HepG2 (cell line): ENCODE measurements at regions not wholly inside any gene's neighbourhood (a gene's known extent, or its start where the extent isn't known, plus 50 kb on each side); places are given as distances from the start of the nearest gene placed in this dataset.

Source experiments
- ATAC-seq: fragments of 200-7000 bp; cut with Tn5 transposase; 3 replicates; pipeline ENCODE4 v1.9.1; 2020; ENCODE audit warnings: mild to moderate bottlenecking, moderate library complexity
- BruUV-seq: library from RNA; stranded (reverse); fragments of 400-500 nt; replicated peaks from 2 replicates; lab custom pipeline; 2021; lab: Mats Ljungman, UMichigan
- CTCF ChIA-PET: fragments of 300-600 bp; formaldehyde crosslinking; extraction: SDS; loops from one replicate; lab custom pipeline; 2021; ENCODE audit warnings: low total read pairs, inconsistent platforms, low intra/inter-chr PET ratio; lab: Yijun Ruan, JAX
- POLR2A ChIA-PET: fragments of 350-600 bp; sonication (Branson Sonifier 250); formaldehyde crosslinking; loops from one replicate; lab custom pipeline; 2020; ENCODE audit warnings: antibody characterized with exemption, inconsistent platforms; lab: Yijun Ruan, JAX
- DNase-seq: peaks from one replicate; pipeline ENCODE4 v3.0.0-alpha.2; 2015; ENCODE audit warnings: low spot score
- FAIRE-seq: peaks from 3 replicates; lab custom pipeline; 2011; peaks lifted over from hg19 to GRCh38; lab: Jason Lieb, UNC
- H2AFZ ChIP-seq: one replicate; pipeline ENCODE4 v1.6.1; 2011; ENCODE audit warnings: low read length, inconsistent platforms
- H3K27ac ChIP-seq: fragments of 300-600 bp; 3 replicates; pipeline ENCODE4 v1.8.0; 2011; ENCODE audit warnings: mixed run types, mild to moderate bottlenecking, mixed read lengths, low read length, inconsistent platforms; ENCODE audit not compliant: insufficient read depth; ENCODE audit errors: extremely low read length
- H3K27me3 ChIP-seq, 2 experiments: fragments of 200-600 bp in 1 of 2; 2 replicates in 1 of 2; 3 replicates in 1 of 2; pipeline versions ENCODE4 v1.6.0 to v1.8.0; 2011; ENCODE audit warnings: low read length in 2 of 2, mild to moderate bottlenecking in 2 of 2, moderate library complexity in 2 of 2, inconsistent platforms in 1 of 2; ENCODE audit not compliant: insufficient read depth in 2 of 2, control insufficient read depth in 1 of 2
- H3K36me3 ChIP-seq, 2 experiments: fragments of 200-600 bp in 1 of 2; replicated peaks in 1 of 2; 2 replicates in 1 of 2; 3 replicates in 1 of 2; pipeline versions ENCODE4 v1.5.1 to v1.8.0; 2011; ENCODE audit warnings: low read length in 2 of 2, inconsistent platforms in 1 of 2; ENCODE audit not compliant: insufficient read depth in 2 of 2, control insufficient read depth in 1 of 2
- H3K4me1 ChIP-seq: 2 replicates; pipeline ENCODE4 v1.5.1; 2012; ENCODE audit warnings: low read length, inconsistent platforms; ENCODE audit not compliant: insufficient read depth
- H3K4me2 ChIP-seq: 2 replicates; pipeline ENCODE4 v1.6.0; 2011; ENCODE audit warnings: low read depth, low read length, inconsistent platforms
- H3K4me3 ChIP-seq, 3 experiments: fragments of 200-600 bp in 1 of 3; sonication (generic), shearing (Covaris generic) in 1 of 3; replicated peaks in 1 of 3; 2 replicates each; pipeline ENCODE4 v1.5.1; 2011 to 2016; ENCODE audit warnings: low read length in 3 of 3, inconsistent platforms in 2 of 3, low read depth in 2 of 3, mild to moderate bottlenecking in 2 of 3, control low read depth in 1 of 3, mixed read lengths in 1 of 3; ENCODE audit not compliant: insufficient read depth in 1 of 3
- H3K79me2 ChIP-seq: one replicate; pipeline ENCODE4 v1.6.1; 2011; ENCODE audit warnings: low read length, inconsistent platforms; ENCODE audit not compliant: insufficient read depth
- H3K9ac ChIP-seq: 2 replicates; pipeline ENCODE4 v1.6.0; 2011; ENCODE audit warnings: mild to moderate bottlenecking, low read depth, low read length, inconsistent platforms; ENCODE audit not compliant: insufficient read depth
- H3K9me3 ChIP-seq: 2 replicates; pipeline ENCODE4 v1.5.1; 2012; ENCODE audit warnings: mild to moderate bottlenecking, low read length
- H4K20me1 ChIP-seq: 2 replicates; pipeline ENCODE4 v1.6.0; 2011; ENCODE audit warnings: inconsistent platforms, mild to moderate bottlenecking, low read length, moderate library complexity; ENCODE audit not compliant: insufficient read depth
- CEBPG ChIP-seq: IDR thresholded peaks from 2 replicates; pipeline ENCODE4 v1.6.1; 2016
- CREB1 ChIP-seq, 2 experiments: fragments of 450-650 bp in 1 of 2; IDR thresholded peaks; 2 replicates each; pipeline ENCODE4 v1.6.1; 2016 to 2017; ENCODE audit warnings: control low read depth in 1 of 2, mild to moderate bottlenecking in 1 of 2, missing compliant biosample characterization in 1 of 2, missing genetic modification characterization in 1 of 2
- FOXO1 ChIP-seq: sonication (generic); formaldehyde crosslinking; IDR thresholded peaks from 2 replicates; pipeline ENCODE4 v1.4.0; 2020; ENCODE audit warnings: missing genetic modification reagents
- ISL2 ChIP-seq: sonication (generic); formaldehyde crosslinking; IDR thresholded peaks from 2 replicates; pipeline ENCODE4 v1.5.0; 2020; ENCODE audit warnings: missing genetic modification reagents
- JUND ChIP-seq: sonication (generic); formaldehyde crosslinking; IDR thresholded peaks from 2 replicates; pipeline ENCODE4 v1.8.0; 2022; ENCODE audit warnings: mild to moderate bottlenecking, missing genetic modification reagents
- KLF9 ChIP-seq: IDR thresholded peaks from 2 replicates; pipeline ENCODE4 v1.6.1; 2016; ENCODE audit warnings: low read depth
- RNF2 ChIP-seq: fragments of 450-650 bp; conservative IDR thresholded peaks from 2 replicates; pipeline ENCODE4 v1.6.1; 2016; ENCODE audit warnings: low read depth
- TCF7 ChIP-seq: sonication (generic); IDR thresholded peaks from 2 replicates; pipeline ENCODE4 v1.6.1; 2016; ENCODE audit warnings: antibody characterized with exemption, low read depth
- ZNF234 ChIP-seq: sonication (generic); formaldehyde crosslinking; conservative IDR thresholded peaks from 2 replicates; pipeline ENCODE4 v1.5.1; 2020; ENCODE audit warnings: mild to moderate bottlenecking, missing genetic modification reagents
- ZNF280D ChIP-seq: sonication (generic); formaldehyde crosslinking; IDR thresholded peaks from 2 replicates; pipeline ENCODE4 v1.5.1; 2020; ENCODE audit warnings: mild to moderate bottlenecking, missing genetic modification reagents
- ZNF710 ChIP-seq: sonication (generic); formaldehyde crosslinking; IDR thresholded peaks from 2 replicates; pipeline ENCODE4 v1.5.0; 2020; ENCODE audit warnings: mild to moderate bottlenecking, missing genetic modification reagents, borderline replicate concordance
- ZNF713 ChIP-seq: sonication (generic); formaldehyde crosslinking; IDR thresholded peaks from 2 replicates; pipeline ENCODE4 v1.4.0; 2020; ENCODE audit warnings: mild to moderate bottlenecking, missing genetic modification reagents
- WGBS: methylation state at CpG from one replicate; pipeline ENCODE4 v1.1.6; 2017; ENCODE audit warnings: low lambda C conversion rate; 5-methylcytosine and 5-hydroxymethylcytosine counted together
- in situ Hi-C: cut with HindIII; loops from 2 replicates; pipeline ENCODE4 v1.10.0; 2017; ENCODE audit warnings: low pct_unique_long_range_greater_than_20kb; ENCODE audit not compliant: extremely low pct_ligation_motif_present
- intact Hi-C: fragments of 100-400 bp; cut with micrococcal nuclease; formaldehyde crosslinking; loops from one replicate; pipeline ENCODE4 v1.10.0; 2022; ENCODE audit not compliant: unreplicated experiment
- TF ChIP-seq, protein P1 (sequence below): sonication (generic); formaldehyde crosslinking; IDR thresholded peaks from 2 replicates; pipeline ENCODE4 v1.5.1; 2020; ENCODE audit warnings: missing genetic modification reagents, mild to moderate bottlenecking, borderline replicate concordance
- TF ChIP-seq, protein P2 (sequence below): IDR thresholded peaks from 2 replicates; pipeline ENCODE4 v1.6.1; 2016; ENCODE audit warnings: low read depth, missing genetic modification reagents, missing compliant biosample characterization

DNA sequence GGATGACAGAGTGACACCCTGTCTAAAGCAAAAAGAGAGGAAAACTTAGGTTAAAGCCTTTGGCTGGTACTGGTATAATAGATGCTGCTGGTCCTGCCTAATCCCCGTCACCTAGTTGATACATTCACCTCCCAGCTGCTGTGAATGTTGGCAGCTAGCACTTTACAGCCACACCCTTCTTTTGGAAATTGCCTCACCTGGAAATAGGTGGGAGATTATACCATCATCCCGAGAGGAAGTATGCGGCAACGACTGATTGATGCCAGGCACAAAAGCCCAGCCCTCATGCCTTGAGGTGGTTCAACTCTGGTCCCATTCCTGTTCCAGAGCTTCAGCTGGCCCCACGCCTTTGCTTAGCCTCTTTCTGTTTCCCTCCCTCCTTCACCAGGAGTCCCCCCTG is 53.2 kb upstream of the SIAH1 start:
- 51% methylated on average over 5 of the region's 5 CpGs for WGBS
- ATAC-seq (no peak), DNase-seq (no peak), FAIRE-seq (no peak)
- CTCF ChIA-PET: no interaction called here
- peaks cover 51% of the 10 kb centered on the region for H3K4me1 ChIP-seq
- H3K27me3 ChIP-seq: peaks cover 2 to 12% of the 10 kb centered on the region in 2 experiments; a peak in 4 of 5 replicates
- in situ Hi-C loops (no loop called here), intact Hi-C loops (no loop called here)
- H3K36me3 ChIP-seq: no peaks in the 10 kb centered on the region
- H3K27ac ChIP-seq: no peak overlapping the region
- no peak overlapping the region for H3K4me3 ChIP-seq
- no peak overlapping the region for H2AFZ ChIP-seq
- no peaks in the 10 kb centered on the region for H3K79me2 ChIP-seq
- H3K4me2 ChIP-seq: no peak overlapping the region
- BruUV-seq: no TSS peak
- H3K9ac ChIP-seq: no peak overlapping the region
- TF ChIP-seq CEBPG (CRISPR knock-in tag) (no peak), JUND (CRISPR knock-in tag) (no peak), KLF9 (CRISPR knock-in tag) (no peak), ZNF234 (CRISPR knock-in tag) (no peak), TCF7 (no peak), ZNF710 (CRISPR knock-in tag) (no peak), FOXO1 (CRISPR knock-in tag) (no peak), RNF2 (no peak), ISL2 (CRISPR knock-in tag) (no peak), CREB1 (IDR thresholded peaks at IDR 0.05) (no peak), CREB1 (CRISPR knock-in tag; IDR thresholded peaks at IDR 0.05) (no peak), ZNF280D (CRISPR knock-in tag) (no peak), ZNF713 (CRISPR knock-in tag) (no peak)
- TF ChIP-seq, protein P1, sequence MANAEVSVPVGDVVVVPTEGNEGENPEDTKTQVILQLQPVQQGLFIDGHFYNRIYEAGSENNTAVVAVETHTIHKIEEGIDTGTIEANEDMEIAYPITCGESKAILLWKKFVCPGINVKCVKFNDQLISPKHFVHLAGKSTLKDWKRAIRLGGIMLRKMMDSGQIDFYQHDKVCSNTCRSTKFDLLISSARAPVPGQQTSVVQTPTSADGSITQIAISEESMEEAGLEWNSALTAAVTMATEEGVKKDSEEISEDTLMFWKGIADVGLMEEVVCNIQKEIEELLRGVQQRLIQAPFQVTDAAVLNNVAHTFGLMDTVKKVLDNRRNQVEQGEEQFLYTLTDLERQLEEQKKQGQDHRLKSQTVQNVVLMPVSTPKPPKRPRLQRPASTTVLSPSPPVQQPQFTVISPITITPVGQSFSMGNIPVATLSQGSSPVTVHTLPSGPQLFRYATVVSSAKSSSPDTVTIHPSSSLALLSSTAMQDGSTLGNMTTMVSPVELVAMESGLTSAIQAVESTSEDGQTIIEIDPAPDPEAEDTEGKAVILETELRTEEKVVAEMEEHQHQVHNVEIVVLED: no peak
- TF ChIP-seq, protein P2, sequence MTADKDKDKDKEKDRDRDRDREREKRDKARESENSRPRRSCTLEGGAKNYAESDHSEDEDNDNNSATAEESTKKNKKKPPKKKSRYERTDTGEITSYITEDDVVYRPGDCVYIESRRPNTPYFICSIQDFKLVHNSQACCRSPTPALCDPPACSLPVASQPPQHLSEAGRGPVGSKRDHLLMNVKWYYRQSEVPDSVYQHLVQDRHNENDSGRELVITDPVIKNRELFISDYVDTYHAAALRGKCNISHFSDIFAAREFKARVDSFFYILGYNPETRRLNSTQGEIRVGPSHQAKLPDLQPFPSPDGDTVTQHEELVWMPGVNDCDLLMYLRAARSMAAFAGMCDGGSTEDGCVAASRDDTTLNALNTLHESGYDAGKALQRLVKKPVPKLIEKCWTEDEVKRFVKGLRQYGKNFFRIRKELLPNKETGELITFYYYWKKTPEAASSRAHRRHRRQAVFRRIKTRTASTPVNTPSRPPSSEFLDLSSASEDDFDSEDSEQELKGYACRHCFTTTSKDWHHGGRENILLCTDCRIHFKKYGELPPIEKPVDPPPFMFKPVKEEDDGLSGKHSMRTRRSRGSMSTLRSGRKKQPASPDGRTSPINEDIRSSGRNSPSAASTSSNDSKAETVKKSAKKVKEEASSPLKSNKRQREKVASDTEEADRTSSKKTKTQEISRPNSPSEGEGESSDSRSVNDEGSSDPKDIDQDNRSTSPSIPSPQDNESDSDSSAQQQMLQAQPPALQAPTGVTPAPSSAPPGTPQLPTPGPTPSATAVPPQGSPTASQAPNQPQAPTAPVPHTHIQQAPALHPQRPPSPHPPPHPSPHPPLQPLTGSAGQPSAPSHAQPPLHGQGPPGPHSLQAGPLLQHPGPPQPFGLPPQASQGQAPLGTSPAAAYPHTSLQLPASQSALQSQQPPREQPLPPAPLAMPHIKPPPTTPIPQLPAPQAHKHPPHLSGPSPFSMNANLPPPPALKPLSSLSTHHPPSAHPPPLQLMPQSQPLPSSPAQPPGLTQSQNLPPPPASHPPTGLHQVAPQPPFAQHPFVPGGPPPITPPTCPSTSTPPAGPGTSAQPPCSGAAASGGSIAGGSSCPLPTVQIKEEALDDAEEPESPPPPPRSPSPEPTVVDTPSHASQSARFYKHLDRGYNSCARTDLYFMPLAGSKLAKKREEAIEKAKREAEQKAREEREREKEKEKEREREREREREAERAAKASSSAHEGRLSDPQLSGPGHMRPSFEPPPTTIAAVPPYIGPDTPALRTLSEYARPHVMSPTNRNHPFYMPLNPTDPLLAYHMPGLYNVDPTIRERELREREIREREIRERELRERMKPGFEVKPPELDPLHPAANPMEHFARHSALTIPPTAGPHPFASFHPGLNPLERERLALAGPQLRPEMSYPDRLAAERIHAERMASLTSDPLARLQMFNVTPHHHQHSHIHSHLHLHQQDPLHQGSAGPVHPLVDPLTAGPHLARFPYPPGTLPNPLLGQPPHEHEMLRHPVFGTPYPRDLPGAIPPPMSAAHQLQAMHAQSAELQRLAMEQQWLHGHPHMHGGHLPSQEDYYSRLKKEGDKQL (CRISPR knock-in tag): no peak
- POLR2A ChIA-PET: interaction anchor here (1.0 kb wide), 1 partner anchor 28 kb away, joined by 3 read pairs; no protein-coding TSS in a partner anchor
- no peaks in the 10 kb centered on the region for H3K9me3 ChIP-seq
- no peaks in the 10 kb centered on the region for H4K20me1 ChIP-seq
